ENCODE measurements at regions not wholly inside any gene's neighbourhood (a gene's known extent, or its start where the extent isn't known, plus 50 kb on each side); places are given as distances from the start of the nearest gene placed in this dataset.

GRCh38 chr6:155779456-155779855 lies 323.8 kb upstream of the NOX3 start:
- TF ChIP-seq CTCF (IDR thresholded peaks at IDR 0.05; ENCODE audit: insufficient read depth, low read length) (no peak), POLR2AphosphoS5 (IDR thresholded peaks at IDR 0.05; ENCODE audit: low read depth) (no peak), SPI1 (IDR thresholded peaks at IDR 0.05; ENCODE audit: borderline replicate concordance, low read depth) (no peak), GABPA (IDR thresholded peaks at IDR 0.05; ENCODE audit: low read depth) (no peak), REST (IDR thresholded peaks at IDR 0.05; ENCODE audit: insufficient replicate concordance, low read depth) (no peak)
